HL-60/S4 treated with retinoic acid at 250 ng/mL for 4 days and 3 days (cell line): ENCODE measurements at regions not wholly inside any gene's neighbourhood (a gene's known extent, or its start where the extent isn't known, plus 50 kb on each side); places are given as distances from the start of the nearest gene placed in this dataset.
"Not testable (repeated sequence)": the region's sequence is repeated elsewhere in the genome, so short reads cannot be mapped to it uniquely, and the experiment has no call there.

Experiments
- in situ Hi-C: fragments of 300-500 bp; cut with MboI; formaldehyde crosslinking; loops from 2 replicates; pipeline ENCODE4 v1.7.0; 2022; ENCODE audit warnings: low sequenced_read_pairs

DNA sequence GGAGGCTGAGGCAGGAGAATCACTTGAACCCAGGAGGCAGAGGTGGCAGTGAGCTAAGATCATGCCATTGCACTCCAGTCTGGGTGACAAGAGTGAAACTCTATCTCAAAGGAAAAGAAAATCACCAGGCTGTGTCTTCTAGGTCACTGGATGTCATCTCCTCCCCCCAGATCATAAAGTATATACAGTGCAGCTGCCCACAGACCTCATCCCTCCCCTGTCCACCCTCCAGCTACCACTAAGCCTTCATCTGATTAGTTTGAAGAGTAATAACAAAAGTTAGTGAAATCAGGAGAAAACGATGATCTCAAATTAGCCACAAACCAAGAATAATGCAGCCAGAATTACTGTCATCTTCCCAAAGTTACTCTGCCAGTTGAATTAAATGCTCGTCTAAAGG, 117.2 kb downstream of the ZNF22 start:
- in situ Hi-C loops, result not testable (repeated sequence)

DNA sequence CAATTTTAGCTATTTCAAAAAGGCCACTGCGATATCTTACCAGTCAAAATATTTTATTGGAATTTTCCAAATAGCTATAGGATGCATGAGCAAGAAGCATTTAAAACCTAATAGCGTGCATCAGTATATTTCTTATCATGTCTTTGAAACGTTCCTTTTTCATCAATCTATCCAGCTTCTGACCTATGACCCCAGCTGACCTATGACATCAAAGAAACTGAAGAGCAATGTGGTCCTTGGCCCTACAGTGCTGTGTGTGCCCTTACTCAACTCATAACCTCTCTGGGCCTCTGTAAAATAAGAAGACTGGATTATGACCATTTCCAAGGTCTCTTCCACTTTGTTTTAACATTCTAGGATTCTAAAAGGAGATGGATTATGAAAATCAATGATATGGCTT, 118.2 kb downstream of the ZNF22 start:
- in situ Hi-C loops, result no loop called here

DNA sequence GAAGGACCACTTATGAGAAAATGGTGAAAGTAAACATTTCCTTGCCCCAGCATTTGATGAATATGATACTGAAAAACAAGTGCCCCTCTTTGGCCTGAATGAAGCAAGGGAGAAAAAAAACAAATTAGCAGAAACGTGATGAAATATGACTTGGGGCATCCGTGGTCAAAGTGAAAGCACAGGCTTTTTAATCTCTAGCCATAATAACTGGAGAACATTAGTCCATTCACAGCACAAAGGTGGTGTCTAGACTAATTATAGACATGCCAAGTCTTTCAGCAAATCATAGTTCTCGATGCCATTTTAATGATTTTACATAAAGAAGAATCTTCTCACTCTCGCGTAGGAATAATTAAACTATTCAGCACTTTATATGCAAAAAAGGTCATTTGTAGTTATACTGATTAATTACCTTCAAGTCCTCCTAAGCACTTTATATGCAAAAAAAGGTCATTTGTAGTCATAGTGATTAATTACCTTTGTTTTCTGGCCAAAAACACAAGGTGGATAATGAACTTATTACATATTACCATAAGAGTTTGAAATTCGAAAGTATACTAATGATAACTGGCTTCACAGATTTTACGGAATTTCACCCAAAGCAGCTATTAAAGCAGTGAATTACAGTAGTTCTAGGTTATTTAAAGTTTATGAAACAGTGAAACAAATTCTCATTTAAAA, 121.6 kb downstream of the ZNF22 start:
- in situ Hi-C loops, result not testable (repeated sequence)

GRCh38 chr10:45135443-45136198, 134.9 kb downstream of the ZNF22 start:
- in situ Hi-C loops, result no loop called here

GRCh38 chr10:45136256-45136655, 135.5 kb downstream of the ZNF22 start:
- in situ Hi-C loops, result no loop called here

DNA sequence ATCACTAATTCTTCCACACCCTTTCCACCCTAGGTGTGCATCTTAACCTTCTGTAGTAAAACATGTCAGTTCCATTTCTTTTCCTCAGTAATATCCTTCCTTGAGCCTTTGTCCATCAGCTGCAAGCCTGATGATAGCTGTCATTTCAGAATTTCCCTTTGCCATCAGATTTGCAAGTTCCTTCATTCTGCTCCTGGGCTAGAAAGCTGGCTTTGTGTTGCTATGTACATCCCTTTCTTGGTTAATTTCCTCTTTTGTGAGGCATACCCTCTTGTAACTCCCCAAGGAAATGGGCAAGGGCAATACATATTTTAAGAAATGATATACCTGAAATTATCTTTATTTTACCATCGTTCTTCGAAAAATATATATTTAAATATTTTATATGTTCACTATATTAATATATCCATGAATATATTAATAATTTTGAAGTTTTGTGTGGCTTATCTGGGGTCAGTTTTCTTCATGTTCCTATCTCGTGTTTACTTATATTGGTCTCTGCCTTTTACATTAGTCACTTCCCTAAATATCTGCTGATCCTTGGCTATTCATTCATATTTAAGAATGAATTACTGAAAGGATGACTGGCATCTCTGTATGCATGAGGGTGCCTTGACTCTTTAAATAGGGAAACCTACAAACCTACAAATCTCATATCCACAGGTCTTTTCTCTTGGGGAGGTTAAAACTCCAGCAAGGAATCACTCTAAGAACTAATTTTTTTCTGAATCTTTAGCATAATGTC, 143.8 kb downstream of the ZNF22 start:
- in situ Hi-C loops, result no loop called here

GRCh38 chr10:45145143-45145542, 144.4 kb downstream of the ZNF22 start:
- in situ Hi-C loops, result not testable (repeated sequence)

- in situ Hi-C loops, result no loop called here
Observed at GRCh38 chr10:45147000-45147399, 146.3 kb downstream of the ZNF22 start.

DNA sequence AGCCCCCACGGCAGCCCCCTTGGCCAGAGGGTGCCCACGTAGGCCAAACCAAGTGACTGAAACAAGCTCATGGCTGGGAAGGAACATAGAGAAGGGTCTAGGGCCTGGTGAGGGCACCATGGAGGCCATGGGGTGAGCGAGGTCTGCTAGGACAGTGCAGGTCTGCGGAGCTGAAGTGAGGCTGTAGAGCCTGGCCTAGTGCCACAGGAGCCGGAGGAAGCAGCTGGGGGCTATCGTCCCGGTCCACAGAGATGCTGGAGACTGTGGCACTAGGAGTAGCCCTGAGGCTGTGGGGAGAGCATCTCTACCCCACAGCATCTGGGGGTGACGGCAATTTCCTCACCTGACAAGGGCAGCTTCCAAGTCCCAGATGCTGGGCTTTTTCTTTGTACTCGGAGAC, 150.3 kb downstream of the ZNF22 start:
- in situ Hi-C loops, result no loop called here

- in situ Hi-C loops, result no loop called here
Observed at GRCh38 chr10:45151467-45152214, 150.9 kb downstream of the ZNF22 start.

- in situ Hi-C loops, result no loop called here
Observed at GRCh38 chr10:45152726-45153125, 152.0 kb downstream of the ZNF22 start.

DNA sequence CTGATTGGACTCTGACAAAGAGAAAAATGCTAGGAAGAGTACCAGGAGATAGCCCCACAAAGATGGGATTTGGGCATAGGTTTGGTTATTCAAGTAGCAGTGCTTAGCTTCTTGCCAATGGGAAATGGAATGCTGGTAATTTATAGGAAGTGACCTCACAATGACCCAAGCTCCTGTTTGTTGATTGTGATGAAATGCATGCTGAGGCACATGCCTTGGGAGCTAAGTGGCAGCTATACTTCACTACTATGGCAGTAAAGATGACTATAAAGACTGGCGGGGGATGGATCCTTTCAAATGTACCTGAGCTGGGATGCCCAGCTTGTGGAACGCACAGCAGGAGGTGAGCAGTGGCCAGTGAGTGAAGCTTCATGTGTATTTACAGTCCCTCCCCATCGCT, 153.8 kb downstream of the ZNF22 start:
- in situ Hi-C loops, result no loop called here

DNA sequence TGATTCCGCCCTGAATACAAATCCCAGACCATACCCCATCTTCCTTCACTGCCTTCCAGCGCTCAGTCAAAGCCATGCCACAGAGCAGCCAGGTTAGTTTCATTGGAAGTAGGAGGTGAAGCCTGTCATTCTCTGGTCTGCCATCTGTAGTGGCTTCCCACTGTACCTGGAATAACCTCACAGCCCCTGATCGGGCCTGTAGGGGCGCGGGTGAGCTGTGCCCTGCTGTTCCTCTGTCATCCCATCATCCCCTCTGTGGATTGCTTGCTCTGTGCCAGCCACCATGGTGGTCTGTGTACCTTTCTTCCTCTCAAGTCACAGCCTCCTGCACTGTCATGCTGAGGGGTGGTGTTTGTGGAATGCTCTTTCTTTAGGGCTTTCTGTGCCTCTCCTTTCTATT, 155.1 kb downstream of the ZNF22 start:
- in situ Hi-C loops, result no loop called here

DNA sequence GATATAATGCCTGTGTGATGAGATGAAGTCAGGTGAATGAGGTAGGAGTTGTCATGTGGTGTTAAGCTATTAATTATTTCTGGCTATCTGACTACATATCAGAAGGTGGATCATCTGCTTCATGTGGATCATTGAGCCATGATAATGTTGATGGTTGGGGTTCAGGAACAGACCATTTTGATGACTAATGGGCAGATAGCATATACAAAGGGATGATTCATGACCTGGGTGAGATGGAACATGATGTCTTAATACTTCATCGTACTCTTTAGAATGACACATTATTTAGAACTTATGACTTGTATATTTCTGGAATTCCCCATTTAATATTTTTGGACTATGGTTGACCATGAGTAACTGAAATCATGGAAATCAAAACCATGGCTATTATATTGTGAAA, 155.1 kb downstream of the OR13A1 start:
- in situ Hi-C loops, result no loop called here

GRCh38 chr10:45163315-45163975, 152.0 kb downstream of the OR13A1 start:
- in situ Hi-C loops, result no loop called here

DNA sequence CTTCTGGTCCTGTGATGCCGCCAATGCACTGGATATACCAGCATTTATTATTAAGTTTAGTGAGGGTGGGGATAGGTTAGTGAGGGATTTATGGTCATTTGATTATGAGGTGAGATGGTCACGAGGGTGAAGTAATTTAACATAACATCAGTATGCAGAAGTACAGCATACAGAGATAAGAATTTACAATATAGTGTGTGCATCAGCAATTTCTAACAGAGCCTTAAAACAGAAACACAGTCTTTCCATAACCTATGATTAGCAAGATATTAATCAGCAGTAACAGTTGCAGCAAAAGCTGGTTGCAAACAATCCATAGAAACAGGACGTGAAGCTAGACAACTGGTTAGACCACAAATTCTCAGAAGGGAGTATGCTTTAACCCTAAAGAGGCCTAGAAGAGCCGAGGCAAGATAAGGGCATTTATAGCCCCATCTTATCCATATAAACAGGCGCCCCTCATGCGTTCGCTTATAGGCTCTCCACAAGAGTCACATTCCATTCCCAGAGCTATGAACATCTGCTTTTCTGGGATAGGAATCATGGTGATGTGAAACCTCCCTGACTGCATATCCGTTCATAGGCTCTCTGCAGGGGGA, 139.8 kb downstream of the OR13A1 start:
- in situ Hi-C loops, result not testable (repeated sequence)

DNA sequence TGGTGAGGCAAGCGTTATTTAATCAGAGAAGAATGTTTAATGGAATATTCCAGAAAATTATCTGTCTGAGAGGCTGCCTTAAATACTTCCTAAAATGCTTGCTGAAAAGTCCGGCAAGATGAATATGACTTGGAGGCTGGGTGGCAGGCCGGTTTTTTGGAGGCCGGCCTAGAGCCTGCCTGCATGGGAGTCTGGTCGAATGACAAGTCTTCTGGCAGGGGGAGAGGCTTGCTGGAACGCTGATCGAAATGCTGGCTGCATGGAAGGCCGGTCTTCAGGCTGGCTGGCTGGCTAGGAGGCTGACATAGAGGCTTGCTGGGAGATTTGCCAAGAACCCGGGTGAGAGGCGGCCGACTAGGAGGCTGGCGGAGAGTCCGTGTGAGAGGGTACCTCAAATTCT, 135.7 kb downstream of the OR13A1 start:
- in situ Hi-C loops, result no loop called here

GRCh38 chr10:45180507-45180906, 134.9 kb downstream of the OR13A1 start:
- in situ Hi-C loops, result no loop called here

DNA sequence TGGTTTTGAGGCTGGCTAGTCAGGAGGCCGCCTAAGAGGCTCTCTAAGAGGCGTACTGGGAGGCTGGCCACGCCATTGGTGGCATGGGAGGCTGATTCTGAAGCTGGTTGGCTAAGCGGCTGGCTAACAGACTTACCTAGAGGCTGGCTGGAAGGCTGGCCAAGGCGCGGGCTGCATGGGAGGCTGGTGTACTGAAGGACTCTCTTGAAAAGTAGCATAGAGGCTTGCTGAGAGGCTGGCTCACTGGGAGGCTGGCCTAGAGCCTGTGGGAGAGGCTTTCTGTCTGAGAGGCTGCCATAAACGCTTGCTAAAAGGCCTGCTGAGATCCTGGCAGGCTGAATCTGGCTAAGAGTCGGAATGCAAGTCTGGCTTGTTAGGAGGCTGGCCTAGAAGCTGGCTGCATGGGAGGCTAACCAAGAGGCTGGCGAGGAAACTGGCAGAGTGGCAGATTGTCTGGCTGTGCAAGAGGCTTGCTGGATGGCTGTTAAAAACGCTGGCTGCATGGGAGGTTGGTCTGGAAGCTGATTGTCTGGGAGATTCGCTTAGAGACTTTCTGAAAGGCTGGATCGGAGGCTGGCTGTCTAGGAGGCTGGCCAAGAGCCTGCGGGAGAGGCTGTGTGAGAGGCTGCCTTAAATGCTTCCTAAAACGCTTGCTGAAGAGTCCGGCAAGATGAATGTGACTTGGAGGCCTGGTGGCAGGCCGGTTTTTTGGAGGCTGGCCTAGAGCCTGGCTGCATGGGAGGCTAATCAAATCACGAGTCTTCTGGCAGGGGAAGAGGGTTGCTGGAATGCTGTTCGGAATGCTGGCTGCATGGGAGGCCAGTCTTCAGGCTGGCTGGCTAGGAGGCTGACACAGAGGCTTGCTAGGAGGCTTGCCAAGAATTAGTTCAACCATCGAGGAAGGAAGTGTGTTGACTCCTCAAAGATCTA, 134.2 kb downstream of the OR13A1 start:
- in situ Hi-C loops, result no loop called here
